T-helper 17 cell (primary cell): ENCODE measurements at regions not wholly inside any gene's neighbourhood (a gene's known extent, or its start where the extent isn't known, plus 50 kb on each side); places are given as distances from the start of the nearest gene placed in this dataset.

ENCODE experiments used
- ATAC-seq: fragments of 150-1000 bp; cut with Tn5 transposase; 2 replicates; pipeline ENCODE4 v1.10.0; 2021; ENCODE audit warnings: mild to moderate bottlenecking, moderate library complexity
- DNase-seq, 3 donors: peaks; one replicate each; pipeline versions ENCODE4 v3.0.0 to v3.0.0-alpha.2; 2020 to 2021
- H3K9me3 ChIP-seq: one replicate; pipeline ENCODE4 v1.7.0; 2013; ENCODE audit warnings: low read length, mild to moderate bottlenecking; ENCODE audit not compliant: control insufficient read depth, poor library complexity, severe bottlenecking
- H3K27ac Mint-ChIP-seq: one replicate; pipeline ENCODE4 v1.8.0; 2022; ENCODE audit warnings: mild to moderate bottlenecking, moderate library complexity, mixed read lengths
- H3K27me3 Mint-ChIP-seq: one replicate; pipeline ENCODE4 v1.8.0; 2022; ENCODE audit warnings: mixed read lengths
- H3K36me3 Mint-ChIP-seq: one replicate; pipeline ENCODE4 v1.8.0; 2022; ENCODE audit warnings: low read depth, mixed read lengths
- H3K4me1 Mint-ChIP-seq: one replicate; pipeline ENCODE4 v1.8.0; 2022; ENCODE audit warnings: mild to moderate bottlenecking, mixed read lengths
- H3K4me3 Mint-ChIP-seq: one replicate; pipeline ENCODE4 v1.8.0; 2022; ENCODE audit warnings: mild to moderate bottlenecking, moderate library complexity, mixed read lengths

DNA sequence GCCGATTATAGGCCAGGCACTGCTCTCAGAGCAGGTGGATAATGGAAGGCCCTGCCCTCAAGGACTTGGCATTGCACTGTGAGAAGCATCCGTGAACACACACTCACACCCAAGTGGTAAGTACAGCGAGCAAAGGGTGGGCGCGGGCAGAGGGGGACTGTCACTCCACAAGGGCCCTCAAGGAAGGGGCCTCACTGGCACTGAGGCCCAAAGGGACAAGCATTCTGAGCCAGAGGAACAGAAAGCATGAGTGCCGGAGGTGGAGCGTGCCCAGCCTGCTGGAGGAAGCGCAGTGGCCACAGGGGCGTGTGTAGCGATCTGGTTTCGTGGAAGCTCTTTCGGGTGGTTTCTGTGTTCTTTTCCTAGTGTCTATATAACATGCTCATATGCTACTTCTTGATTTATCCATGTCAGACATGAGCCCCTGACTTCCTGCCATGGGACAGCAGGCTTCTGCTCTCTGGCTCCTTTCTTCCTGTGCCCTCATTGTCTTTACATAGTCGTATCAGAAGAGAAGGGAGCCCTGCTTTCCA lies 132.7 kb upstream of the ASB18 start:
- ATAC-seq (no peak), DNase-seq (no peak)
- no peak overlapping the region for H3K4me3 Mint-ChIP-seq
- H3K27me3 Mint-ChIP-seq = peaks cover 30% of the 10 kb centered on the region
- H3K36me3 Mint-ChIP-seq = peaks cover 5% of the 10 kb centered on the region
- H3K9me3 ChIP-seq = no peaks in the 10 kb centered on the region
- H3K4me1 Mint-ChIP-seq = peaks cover 10% of the 10 kb centered on the region
- peak overlapping the region; percentile 61 for H3K27ac Mint-ChIP-seq

DNA sequence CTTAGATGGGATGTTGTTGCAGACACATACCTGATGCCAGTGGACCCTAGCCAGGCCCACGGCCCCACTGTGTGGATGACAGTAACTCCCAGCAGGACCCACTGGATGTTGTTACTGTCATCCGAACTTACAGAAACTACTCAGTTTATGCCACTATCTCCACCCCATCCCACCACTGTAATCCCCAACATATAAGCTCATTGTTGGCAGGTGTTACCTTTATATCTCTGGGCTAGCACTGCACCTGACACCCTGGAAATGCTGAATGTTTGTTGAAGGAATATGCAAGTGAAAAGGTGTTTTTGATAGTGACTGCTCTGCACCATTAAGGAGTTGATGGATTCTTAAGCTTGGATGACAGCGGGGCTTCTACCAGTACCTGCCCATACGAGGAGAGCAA lies 133.5 kb upstream of the ASB18 start:
- H3K27ac Mint-ChIP-seq = peak overlapping the region; percentile 61
- peaks cover 35% of the 10 kb centered on the region for H3K27me3 Mint-ChIP-seq
- H3K9me3 ChIP-seq = no peaks in the 10 kb centered on the region
- no peak overlapping the region for H3K4me3 Mint-ChIP-seq
- DNase-seq (no peak), ATAC-seq (no peak)
- peaks cover 5% of the 10 kb centered on the region for H3K36me3 Mint-ChIP-seq
- peaks cover 10% of the 10 kb centered on the region for H3K4me1 Mint-ChIP-seq

DNA sequence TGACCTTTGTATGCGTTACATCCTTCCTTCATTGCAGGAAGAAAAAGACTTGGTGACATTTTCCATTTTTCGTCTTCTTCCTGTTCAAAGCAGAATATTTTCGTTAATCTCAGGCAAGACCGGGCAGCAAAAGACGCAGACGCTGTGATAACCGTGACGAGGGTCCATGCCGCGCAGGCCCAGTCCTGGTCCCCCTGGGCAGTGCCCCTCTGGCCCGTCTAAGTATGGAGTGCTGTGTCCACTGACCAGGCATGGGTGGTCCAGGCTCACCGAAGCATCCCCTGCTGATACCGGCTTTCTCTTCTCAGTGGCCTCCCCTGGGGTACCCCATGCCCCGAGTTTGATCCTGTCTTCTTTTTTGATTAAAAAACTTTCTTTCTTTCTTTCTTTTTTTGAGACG lies 135.2 kb upstream of the ASB18 start:
- H3K4me3 Mint-ChIP-seq = no peak overlapping the region
- no peaks in the 10 kb centered on the region for H3K9me3 ChIP-seq
- peaks cover 7% of the 10 kb centered on the region for H3K4me1 Mint-ChIP-seq
- peaks cover 3% of the 10 kb centered on the region for H3K36me3 Mint-ChIP-seq
- ATAC-seq (no peak), DNase-seq (no peak)
- peaks cover 37% of the 10 kb centered on the region for H3K27me3 Mint-ChIP-seq
- H3K27ac Mint-ChIP-seq = no peak overlapping the region

DNA sequence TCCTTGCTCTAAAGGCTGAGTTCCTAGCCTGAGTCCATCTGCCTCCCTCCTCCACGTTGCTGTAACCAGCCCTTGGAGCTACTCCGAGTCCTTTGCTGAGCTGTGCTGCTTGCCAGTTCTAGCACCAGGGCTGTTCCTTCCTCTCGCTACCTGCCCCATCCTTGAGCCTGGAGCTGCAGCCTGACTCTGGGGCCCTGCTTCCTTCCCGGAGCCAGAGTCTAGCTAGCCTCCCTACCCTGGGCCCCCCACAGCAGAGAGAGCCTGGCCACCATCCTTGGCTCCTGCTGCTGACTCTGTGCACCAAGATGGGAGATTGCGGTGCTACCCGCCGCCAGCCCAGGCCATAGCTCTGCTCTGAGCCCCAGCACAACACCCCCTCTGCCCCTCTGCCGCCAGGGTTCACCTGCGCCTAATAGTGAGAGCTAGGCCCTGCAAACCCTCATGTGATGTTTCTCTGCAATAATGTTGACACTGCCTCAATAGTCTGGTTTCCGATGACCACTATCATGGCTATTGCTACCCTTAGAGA lies 135.9 kb upstream of the ASB18 start:
- peak overlapping the region; percentile 90 for H3K27ac Mint-ChIP-seq
- H3K36me3 Mint-ChIP-seq = peaks cover 3% of the 10 kb centered on the region
- H3K27me3 Mint-ChIP-seq = peaks cover 35% of the 10 kb centered on the region
- DNase-seq = no peak
- H3K9me3 ChIP-seq = no peaks in the 10 kb centered on the region
- no peak for ATAC-seq
- peaks cover 7% of the 10 kb centered on the region for H3K4me1 Mint-ChIP-seq
- no peak overlapping the region for H3K4me3 Mint-ChIP-seq

DNA sequence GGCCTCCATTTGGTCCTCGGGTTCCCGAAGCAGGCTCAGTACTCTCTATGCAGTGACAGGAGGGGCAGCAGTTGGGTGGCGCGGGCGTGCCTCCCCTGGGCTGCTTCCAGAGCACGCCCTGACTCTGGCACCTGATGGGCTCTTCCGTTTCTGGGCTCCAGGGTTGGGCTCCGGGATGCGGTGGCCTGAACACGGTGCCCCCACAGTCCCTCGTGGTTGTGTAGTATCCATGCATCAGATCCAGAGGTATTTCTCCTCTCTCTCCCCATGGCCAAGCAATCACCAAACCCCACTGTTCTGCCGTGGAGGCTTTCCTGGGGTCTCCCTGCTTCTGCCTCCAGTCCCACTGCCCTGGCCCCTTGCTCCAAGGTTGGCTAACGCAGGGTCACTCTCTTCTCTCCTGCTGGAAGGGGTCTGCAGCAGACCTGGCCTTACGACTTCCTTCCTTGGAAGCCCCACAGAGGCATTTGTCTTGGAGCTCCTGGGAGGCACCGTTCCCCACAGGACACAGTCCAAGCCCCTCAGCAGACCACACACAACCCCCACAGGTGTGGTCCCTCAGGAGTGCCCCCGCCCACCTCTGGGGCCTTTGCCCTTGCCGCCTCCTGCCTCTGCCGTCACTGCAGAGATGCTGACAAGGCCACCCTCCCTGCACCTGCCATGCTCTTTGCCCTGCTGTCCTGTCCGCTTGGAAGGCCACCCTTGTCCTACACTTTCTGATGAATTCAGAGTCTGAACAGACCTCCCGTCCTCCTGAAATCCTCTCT lies 136.6 kb upstream of the ASB18 start:
- ATAC-seq = no peak
- DNase-seq = no peak
- H3K4me1 Mint-ChIP-seq = peaks cover 7% of the 10 kb centered on the region
- no peaks in the 10 kb centered on the region for H3K9me3 ChIP-seq
- H3K27me3 Mint-ChIP-seq = peaks cover 41% of the 10 kb centered on the region
- no peak overlapping the region for H3K4me3 Mint-ChIP-seq
- peak overlapping the region; percentile 90 for H3K27ac Mint-ChIP-seq
- H3K36me3 Mint-ChIP-seq = peaks cover 3% of the 10 kb centered on the region

DNA sequence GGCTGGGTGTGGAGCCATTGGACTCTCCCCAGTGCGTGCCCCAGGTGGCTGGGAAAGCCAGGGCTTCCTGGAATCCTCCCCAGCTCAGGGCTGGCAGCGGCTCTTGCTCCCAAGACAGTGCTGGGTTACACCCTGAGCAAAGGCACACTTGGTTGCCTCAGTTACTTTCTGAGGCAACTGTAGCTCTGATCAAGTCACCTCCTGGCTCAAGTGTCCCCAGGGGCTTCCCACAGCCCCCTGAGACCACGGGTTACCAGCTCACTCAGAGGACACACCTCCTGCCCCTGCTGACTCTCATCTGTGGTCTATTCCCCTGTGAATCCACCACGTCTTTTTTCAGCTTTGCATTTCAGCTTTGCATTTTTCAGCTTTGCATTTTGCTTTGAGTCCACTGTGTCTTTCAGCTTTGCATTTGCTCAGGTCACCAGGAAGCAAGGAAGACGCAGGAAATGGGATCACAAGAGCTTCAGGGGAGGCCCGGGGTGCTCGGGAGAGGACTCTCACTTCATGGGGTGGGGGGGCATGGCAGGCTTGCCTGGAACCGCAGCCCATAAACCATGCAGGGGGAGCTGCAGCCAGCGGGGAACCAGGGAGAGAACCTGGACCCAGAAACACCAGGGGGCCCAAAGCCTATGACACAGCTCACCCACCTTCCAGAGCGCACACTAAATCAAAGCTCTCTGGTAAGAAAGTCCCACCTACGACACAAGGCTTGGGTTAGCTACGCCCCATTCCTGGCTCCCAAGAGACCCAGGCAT lies 138.0 kb upstream of the ASB18 start:
- no peak for ATAC-seq
- H3K27ac Mint-ChIP-seq = no peak overlapping the region

DNA sequence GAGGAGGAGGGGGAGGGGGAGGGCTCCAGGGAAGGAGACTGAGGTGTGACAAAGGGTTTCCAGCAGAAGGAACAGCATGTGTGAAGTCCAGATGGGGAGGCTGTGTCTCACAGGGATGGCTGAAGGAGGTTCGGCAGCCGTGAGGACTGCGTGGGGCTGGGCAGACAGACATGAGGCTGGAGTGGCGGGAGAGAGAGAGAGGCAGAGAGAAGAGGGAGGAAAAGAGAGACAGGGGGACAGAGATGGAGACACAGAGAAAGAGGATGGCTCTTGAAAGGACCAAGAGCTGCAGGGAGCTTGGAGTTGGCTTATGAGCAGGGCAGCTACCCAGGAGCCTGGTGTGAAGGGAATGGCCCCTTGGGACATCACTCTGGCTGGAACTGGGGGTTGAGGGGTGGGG lies 138.9 kb upstream of the ASB18 start:
- no peak overlapping the region for H3K4me3 Mint-ChIP-seq
- H3K9me3 ChIP-seq = no peaks in the 10 kb centered on the region
- ATAC-seq (no peak), DNase-seq (no peak)
- H3K27me3 Mint-ChIP-seq = peaks cover 46% of the 10 kb centered on the region
- peaks cover 7% of the 10 kb centered on the region for H3K4me1 Mint-ChIP-seq
- H3K36me3 Mint-ChIP-seq = peaks cover 3% of the 10 kb centered on the region
- no peak overlapping the region for H3K27ac Mint-ChIP-seq

More for the DNA sequence above, 138.0 kb upstream of the ASB18 start:
- no peaks in the 10 kb centered on the region for H3K9me3 ChIP-seq
- Mint-ChIP-seq H3K4me3 (no peak overlapping the region), H3K27me3 (peaks cover 41% of the 10 kb centered on the region), H3K4me1 (peaks cover 7% of the 10 kb centered on the region), H3K36me3 (peaks cover 3% of the 10 kb centered on the region)
- no peak for DNase-seq

DNA sequence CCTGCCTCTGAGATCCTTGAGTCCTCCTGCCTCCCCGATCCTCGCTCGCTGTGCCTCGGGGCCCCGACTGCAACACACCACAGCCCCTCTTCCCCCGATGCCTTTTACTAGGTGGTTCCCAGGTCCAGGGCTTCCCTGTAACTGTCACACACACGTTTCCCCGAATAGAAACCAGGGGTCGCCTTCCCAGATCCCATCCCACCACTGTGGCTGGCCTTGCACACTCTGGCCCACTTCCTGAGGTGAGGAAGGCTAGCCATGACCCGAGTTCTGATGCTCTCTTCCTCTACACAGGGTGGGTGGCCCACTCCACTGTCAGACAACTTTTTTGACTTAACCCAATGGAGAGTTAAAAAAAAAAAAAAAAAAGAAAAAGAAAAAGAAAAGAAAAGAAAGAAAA lies 139.6 kb upstream of the ASB18 start:
- DNase-seq (no peak), ATAC-seq (no peak)
- Mint-ChIP-seq H3K4me1 (peaks cover 7% of the 10 kb centered on the region), H3K4me3 (no peak overlapping the region), H3K27ac (no peak overlapping the region), H3K27me3 (peaks cover 46% of the 10 kb centered on the region), H3K36me3 (peaks cover 3% of the 10 kb centered on the region)
- no peaks in the 10 kb centered on the region for H3K9me3 ChIP-seq

DNA sequence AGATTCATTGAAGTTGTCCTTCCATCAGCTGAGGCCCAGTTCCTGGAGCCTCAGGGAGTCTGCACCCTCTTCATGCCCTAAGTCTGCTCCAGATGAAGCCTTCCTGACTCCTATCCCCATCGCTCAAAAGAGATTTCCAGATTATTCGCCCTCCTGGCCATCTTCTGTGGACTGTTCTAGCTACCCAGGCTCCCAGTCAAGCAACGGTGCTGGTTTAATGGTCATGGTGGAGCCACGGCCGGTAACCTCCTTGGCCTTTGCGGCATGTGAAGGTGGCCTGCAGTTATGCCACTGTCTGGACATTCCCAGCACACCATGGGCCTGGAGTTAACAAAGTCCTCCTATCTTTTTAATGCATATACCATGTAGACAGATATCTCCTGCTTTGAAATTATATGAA lies 140.1 kb upstream of the ASB18 start:
- DNase-seq = no peak
- H3K4me3 Mint-ChIP-seq = no peak overlapping the region
- peaks cover 46% of the 10 kb centered on the region for H3K27me3 Mint-ChIP-seq
- H3K4me1 Mint-ChIP-seq = peaks cover 7% of the 10 kb centered on the region
- H3K27ac Mint-ChIP-seq = no peak overlapping the region
- ATAC-seq = no peak
- no peaks in the 10 kb centered on the region for H3K9me3 ChIP-seq
- peaks cover 3% of the 10 kb centered on the region for H3K36me3 Mint-ChIP-seq

DNA sequence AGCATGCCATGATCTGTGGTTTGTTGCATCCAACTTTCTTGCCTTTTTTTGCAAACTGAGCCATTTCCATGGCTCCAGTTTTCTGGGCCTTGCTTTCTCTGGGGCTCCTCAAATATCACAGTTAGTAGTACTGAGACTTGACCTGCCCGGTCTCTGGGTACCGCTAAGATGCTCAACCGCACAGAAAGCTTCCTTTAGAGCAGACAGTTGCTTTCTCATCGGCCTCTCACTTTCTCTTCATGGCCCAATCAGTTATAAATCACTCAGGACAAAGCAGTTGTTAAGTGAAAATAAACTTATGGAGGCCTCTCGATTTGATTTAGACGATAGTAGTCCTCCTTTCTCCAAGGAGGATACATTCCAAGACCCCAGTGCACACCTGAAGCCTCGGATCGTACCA lies 141.2 kb upstream of the ASB18 start:
- DNase-seq = no peak
- Mint-ChIP-seq H3K4me1 (peaks cover 6% of the 10 kb centered on the region), H3K4me3 (no peak overlapping the region), H3K27me3 (peaks cover 42% of the 10 kb centered on the region), H3K36me3 (peaks cover 3% of the 10 kb centered on the region), H3K27ac (no peak overlapping the region)
- no peaks in the 10 kb centered on the region for H3K9me3 ChIP-seq
- no peak for ATAC-seq

DNA sequence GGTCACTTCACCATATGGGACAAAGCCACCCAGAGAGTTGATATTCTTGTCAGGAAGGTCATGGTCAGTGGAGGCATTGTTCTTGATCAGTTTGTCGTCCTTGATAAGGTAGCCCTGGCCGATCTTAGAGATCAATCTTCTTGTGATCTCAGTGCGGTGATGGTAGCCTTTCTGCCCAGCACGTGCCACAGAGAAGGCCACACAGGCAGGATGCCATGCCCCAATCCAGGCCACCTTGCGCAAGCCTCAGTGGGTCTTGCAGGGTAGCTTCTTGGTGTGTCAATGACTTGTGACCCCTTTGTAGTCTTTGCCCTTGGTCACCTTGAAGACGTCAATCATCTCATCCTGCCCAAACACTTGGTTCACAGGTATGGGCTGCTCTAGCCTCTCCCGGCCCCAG lies 143.9 kb upstream of the ASB18 start:
- Mint-ChIP-seq H3K4me1 (no peaks in the 10 kb centered on the region), H3K4me3 (no peak overlapping the region), H3K27me3 (peaks cover 20% of the 10 kb centered on the region), H3K27ac (no peak overlapping the region), H3K36me3 (no peaks in the 10 kb centered on the region)
- ATAC-seq (no peak), DNase-seq (no peak)
- H3K9me3 ChIP-seq = no peaks in the 10 kb centered on the region

DNA sequence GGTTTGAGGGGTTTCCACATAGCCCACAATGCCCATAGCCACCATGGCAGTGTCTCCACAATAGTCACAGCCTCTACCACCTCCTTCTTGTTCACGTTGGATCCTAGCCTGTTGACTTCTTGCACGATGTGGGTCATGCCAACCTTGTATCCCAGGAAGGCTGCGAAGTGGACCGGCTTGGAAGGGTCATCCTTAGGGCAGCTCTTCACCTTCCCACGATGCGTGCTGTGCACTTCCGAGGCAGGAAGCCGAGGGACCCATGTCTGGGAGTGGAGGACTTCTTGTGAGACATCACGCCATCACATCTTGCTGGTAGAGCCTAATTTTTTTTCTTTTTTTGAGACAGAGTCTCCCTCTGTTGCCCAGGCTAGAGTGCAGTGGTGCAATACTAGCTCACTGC lies 144.6 kb upstream of the ASB18 start:
- no peak for ATAC-seq
- H3K27ac Mint-ChIP-seq = no peak overlapping the region
- H3K4me1 Mint-ChIP-seq = no peaks in the 10 kb centered on the region
- H3K27me3 Mint-ChIP-seq = peaks cover 23% of the 10 kb centered on the region
- no peaks in the 10 kb centered on the region for H3K36me3 Mint-ChIP-seq
- H3K4me3 Mint-ChIP-seq = no peak overlapping the region
- no peak for DNase-seq
- H3K9me3 ChIP-seq = no peaks in the 10 kb centered on the region

DNA sequence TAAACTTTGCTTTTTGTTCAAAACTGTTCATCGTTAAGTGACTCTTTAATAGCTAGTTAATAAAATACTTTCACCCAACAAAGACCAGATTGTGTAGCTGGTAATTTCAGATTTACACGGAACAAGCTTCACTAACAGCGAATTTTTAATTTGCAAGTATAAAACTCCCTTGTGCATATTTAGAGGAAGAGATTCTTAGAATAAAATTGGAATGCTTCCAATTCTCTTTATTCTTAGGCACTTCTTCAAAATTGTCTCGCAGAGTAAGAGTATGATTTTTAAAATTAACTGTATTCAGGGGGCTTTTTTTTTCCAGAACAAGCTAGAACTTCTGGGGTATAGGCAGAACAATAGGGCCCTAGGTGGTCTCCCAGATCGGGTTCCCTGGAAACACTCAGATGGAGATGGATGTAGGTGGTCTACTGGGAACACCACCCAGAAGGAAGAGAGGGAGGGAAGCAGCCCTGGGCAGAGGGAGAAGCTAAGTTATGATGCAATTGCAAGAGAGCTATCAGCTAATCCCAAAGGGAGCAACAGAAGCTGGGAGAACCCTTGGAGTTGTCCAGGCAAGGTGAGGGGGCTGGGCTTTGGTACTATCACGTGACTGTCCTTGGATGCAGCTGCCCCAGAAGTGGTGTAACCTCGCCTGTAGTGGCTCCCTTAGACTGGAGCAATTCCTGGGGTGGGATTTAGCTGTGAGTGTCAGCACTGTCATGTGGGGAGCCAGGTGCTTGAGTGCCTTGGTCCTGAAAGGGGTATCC lies 151.7 kb upstream of the ASB18 start:
- peaks cover 48% of the 10 kb centered on the region for H3K27me3 Mint-ChIP-seq
- H3K36me3 Mint-ChIP-seq = peaks cover 3% of the 10 kb centered on the region
- H3K9me3 ChIP-seq = no peaks in the 10 kb centered on the region
- H3K4me1 Mint-ChIP-seq = no peaks in the 10 kb centered on the region
- DNase-seq = no peak
- no peak overlapping the region for H3K27ac Mint-ChIP-seq
- ATAC-seq = no peak
- H3K4me3 Mint-ChIP-seq = no peak overlapping the region
